ENCODE measurements at regions not wholly inside any gene's neighbourhood (a gene's known extent, or its start where the extent isn't known, plus 50 kb on each side); places are given as distances from the start of the nearest gene placed in this dataset.
"Not testable (repeated sequence)": the region's sequence is repeated elsewhere in the genome, so short reads cannot be mapped to it uniquely, and the experiment has no call there.

GRCh38 chr7:8809320-8809719, 375.9 kb downstream of the NXPH1 start:
- no peak for DNase-seq

GRCh38 chr7:8817448-8818036, 384.1 kb downstream of the NXPH1 start:
- no peak for DNase-seq

GRCh38 chr7:8818406-8818805, 385.0 kb downstream of the NXPH1 start:
- DNase-seq = no peak

- no peak for DNase-seq
These were observed 389.2 kb downstream of the NXPH1 start for GRCh38 chr7:8822595-8822994.

GRCh38 chr7:8823486-8823885, 390.1 kb downstream of the NXPH1 start:
- no peak for DNase-seq

- DNase-seq = no peak
These were observed 393.9 kb downstream of the NXPH1 start for GRCh38 chr7:8827329-8827728.

- DNase-seq = no peak
These were observed 395.7 kb downstream of the NXPH1 start for GRCh38 chr7:8829100-8829499.

GRCh38 chr7:8831376-8831775, 398.0 kb downstream of the NXPH1 start:
- DNase-seq = no peak

- no peak for DNase-seq
These were observed 399.9 kb downstream of the NXPH1 start for GRCh38 chr7:8833355-8833754.

GRCh38 chr7:8841171-8841570, 407.8 kb downstream of the NXPH1 start:
- no peak for DNase-seq

GRCh38 chr7:8871716-8872115, 438.3 kb downstream of the NXPH1 start:
- DNase-seq = no peak

- DNase-seq = no peak
These were observed 448.5 kb downstream of the NXPH1 start for GRCh38 chr7:8881916-8882315.

- no peak for DNase-seq
These were observed 452.1 kb downstream of the NXPH1 start for GRCh38 chr7:8885480-8886000.

GRCh38 chr7:8890346-8890745, 456.9 kb downstream of the NXPH1 start:
- DNase-seq = not testable (repeated sequence)

GRCh38 chr7:8893775-8894174, 460.4 kb downstream of the NXPH1 start:
- DNase-seq = no peak

- no peak for DNase-seq
These were observed 473.1 kb downstream of the NXPH1 start for GRCh38 chr7:8906396-8907075.

GRCh38 chr7:8908889-8909288, 475.5 kb downstream of the NXPH1 start:
- DNase-seq = no peak

GRCh38 chr7:8913682-8914081, 480.3 kb downstream of the NXPH1 start:
- DNase-seq = no peak

- no peak for DNase-seq
These were observed 488.4 kb downstream of the NXPH1 start for GRCh38 chr7:8921807-8922206.

GRCh38 chr7:8922726-8923125, 489.3 kb downstream of the NXPH1 start:
- no peak for DNase-seq

- no peak for DNase-seq
These were observed 489.9 kb downstream of the NXPH1 start for GRCh38 chr7:8923164-8923806.

GRCh38 chr7:8931906-8932646, 498.7 kb downstream of the NXPH1 start:
- no peak for DNase-seq

GRCh38 chr7:8932751-8933150, 499.3 kb downstream of the NXPH1 start:
- DNase-seq = no peak

GRCh38 chr7:8937204-8937603, 503.8 kb downstream of the NXPH1 start:
- no peak for DNase-seq

All from activated CD4-positive, alpha-beta T cell treated with anti-CD3 and anti-CD28 coated beads for 48 hours (primary cell).